HepG2 (cell line): ENCODE measurements at regions not wholly inside any gene's neighbourhood (a gene's known extent, or its start where the extent isn't known, plus 50 kb on each side); places are given as distances from the start of the nearest gene placed in this dataset.
A peak's percentile ranks its signal among the peaks of the same experiment; 100 is the strongest.

Source experiments
- ATAC-seq: fragments of 200-7000 bp; cut with Tn5 transposase; 3 replicates; pipeline ENCODE4 v1.9.1; 2020; ENCODE audit warnings: mild to moderate bottlenecking, moderate library complexity
- BruUV-seq: library from RNA; stranded (reverse); fragments of 400-500 nt; replicated peaks from 2 replicates; lab custom pipeline; 2021; lab: Mats Ljungman, UMichigan
- CTCF ChIA-PET: fragments of 300-600 bp; formaldehyde crosslinking; extraction: SDS; loops from one replicate; lab custom pipeline; 2021; ENCODE audit warnings: low total read pairs, inconsistent platforms, low intra/inter-chr PET ratio; lab: Yijun Ruan, JAX
- POLR2A ChIA-PET: fragments of 350-600 bp; sonication (Branson Sonifier 250); formaldehyde crosslinking; loops from one replicate; lab custom pipeline; 2020; ENCODE audit warnings: antibody characterized with exemption, inconsistent platforms; lab: Yijun Ruan, JAX
- DNase-seq: peaks from one replicate; pipeline ENCODE4 v3.0.0-alpha.2; 2015; ENCODE audit warnings: low spot score
- FAIRE-seq: peaks from 3 replicates; lab custom pipeline; 2011; peaks lifted over from hg19 to GRCh38; lab: Jason Lieb, UNC
- H2AFZ ChIP-seq: one replicate; pipeline ENCODE4 v1.6.1; 2011; ENCODE audit warnings: low read length, inconsistent platforms
- H3K27ac ChIP-seq: fragments of 300-600 bp; 3 replicates; pipeline ENCODE4 v1.8.0; 2011; ENCODE audit warnings: mixed run types, mild to moderate bottlenecking, mixed read lengths, low read length, inconsistent platforms; ENCODE audit not compliant: insufficient read depth; ENCODE audit errors: extremely low read length
- H3K27me3 ChIP-seq, 2 experiments: fragments of 200-600 bp in 1 of 2; 2 replicates in 1 of 2; 3 replicates in 1 of 2; pipeline versions ENCODE4 v1.6.0 to v1.8.0; 2011; ENCODE audit warnings: low read length in 2 of 2, mild to moderate bottlenecking in 2 of 2, moderate library complexity in 2 of 2, inconsistent platforms in 1 of 2; ENCODE audit not compliant: insufficient read depth in 2 of 2, control insufficient read depth in 1 of 2
- H3K36me3 ChIP-seq, 2 experiments: fragments of 200-600 bp in 1 of 2; replicated peaks in 1 of 2; 2 replicates in 1 of 2; 3 replicates in 1 of 2; pipeline versions ENCODE4 v1.5.1 to v1.8.0; 2011; ENCODE audit warnings: low read length in 2 of 2, inconsistent platforms in 1 of 2; ENCODE audit not compliant: insufficient read depth in 2 of 2, control insufficient read depth in 1 of 2
- H3K4me1 ChIP-seq: 2 replicates; pipeline ENCODE4 v1.5.1; 2012; ENCODE audit warnings: low read length, inconsistent platforms; ENCODE audit not compliant: insufficient read depth
- H3K4me2 ChIP-seq: 2 replicates; pipeline ENCODE4 v1.6.0; 2011; ENCODE audit warnings: low read depth, low read length, inconsistent platforms
- H3K4me3 ChIP-seq, 3 experiments: fragments of 200-600 bp in 1 of 3; sonication (generic), shearing (Covaris generic) in 1 of 3; replicated peaks in 1 of 3; 2 replicates each; pipeline ENCODE4 v1.5.1; 2011 to 2016; ENCODE audit warnings: low read length in 3 of 3, inconsistent platforms in 2 of 3, low read depth in 2 of 3, mild to moderate bottlenecking in 2 of 3, control low read depth in 1 of 3, mixed read lengths in 1 of 3; ENCODE audit not compliant: insufficient read depth in 1 of 3
- H3K79me2 ChIP-seq: one replicate; pipeline ENCODE4 v1.6.1; 2011; ENCODE audit warnings: low read length, inconsistent platforms; ENCODE audit not compliant: insufficient read depth
- H3K9ac ChIP-seq: 2 replicates; pipeline ENCODE4 v1.6.0; 2011; ENCODE audit warnings: mild to moderate bottlenecking, low read depth, low read length, inconsistent platforms; ENCODE audit not compliant: insufficient read depth
- H3K9me3 ChIP-seq: 2 replicates; pipeline ENCODE4 v1.5.1; 2012; ENCODE audit warnings: mild to moderate bottlenecking, low read length
- H4K20me1 ChIP-seq: 2 replicates; pipeline ENCODE4 v1.6.0; 2011; ENCODE audit warnings: inconsistent platforms, mild to moderate bottlenecking, low read length, moderate library complexity; ENCODE audit not compliant: insufficient read depth
- ATF7 ChIP-seq, 2 experiments: fragments of 450-650 bp in 1 of 2; sonication (generic) in 1 of 2; formaldehyde crosslinking in 1 of 2; IDR thresholded peaks; 2 replicates each; pipeline versions ENCODE4 v1.4.0 to v1.6.1; 2016 to 2020; ENCODE audit warnings: antibody characterized with exemption in 1 of 2, mild to moderate bottlenecking in 1 of 2, missing genetic modification reagents in 1 of 2
- CREB1 ChIP-seq, 2 experiments: fragments of 450-650 bp in 1 of 2; IDR thresholded peaks; 2 replicates each; pipeline ENCODE4 v1.6.1; 2016 to 2017; ENCODE audit warnings: control low read depth in 1 of 2, mild to moderate bottlenecking in 1 of 2, missing compliant biosample characterization in 1 of 2, missing genetic modification characterization in 1 of 2
- ETV6 ChIP-seq: sonication (generic); formaldehyde crosslinking; conservative IDR thresholded peaks from 2 replicates; pipeline ENCODE4 v1.4.0; 2020; ENCODE audit warnings: missing genetic modification reagents
- HOXA5 ChIP-seq: sonication (generic); formaldehyde crosslinking; IDR thresholded peaks from 2 replicates; pipeline ENCODE4 v1.4.0; 2020; ENCODE audit warnings: missing genetic modification reagents
- SMAD1 ChIP-seq: sonication (generic); formaldehyde crosslinking; IDR thresholded peaks from 2 replicates; pipeline ENCODE4 v1.4.0; 2020; ENCODE audit warnings: missing genetic modification reagents, low read depth, mild to moderate bottlenecking, borderline replicate concordance
- ZNF567 ChIP-seq: sonication (generic); formaldehyde crosslinking; IDR thresholded peaks from 2 replicates; pipeline ENCODE4 v1.8.1; 2023; ENCODE audit warnings: mild to moderate bottlenecking, missing genetic modification reagents, borderline replicate concordance
- ZNF749 ChIP-seq: sonication (generic); formaldehyde crosslinking; IDR thresholded peaks from 2 replicates; pipeline ENCODE4 v1.8.0; 2022; ENCODE audit warnings: mild to moderate bottlenecking, missing genetic modification reagents, moderate library complexity, borderline replicate concordance
- WGBS: methylation state at CpG from one replicate; pipeline ENCODE4 v1.1.6; 2017; ENCODE audit warnings: low lambda C conversion rate; 5-methylcytosine and 5-hydroxymethylcytosine counted together
- in situ Hi-C: cut with HindIII; loops from 2 replicates; pipeline ENCODE4 v1.10.0; 2017; ENCODE audit warnings: low pct_unique_long_range_greater_than_20kb; ENCODE audit not compliant: extremely low pct_ligation_motif_present
- intact Hi-C: fragments of 100-400 bp; cut with micrococcal nuclease; formaldehyde crosslinking; loops from one replicate; pipeline ENCODE4 v1.10.0; 2022; ENCODE audit not compliant: unreplicated experiment
- TF ChIP-seq, protein P1 (sequence below): sonication (generic); formaldehyde crosslinking; IDR thresholded peaks from 2 replicates; pipeline ENCODE4 v1.8.1; 2023; ENCODE audit warnings: mild to moderate bottlenecking, moderate library complexity, missing genetic modification reagents

DNA sequence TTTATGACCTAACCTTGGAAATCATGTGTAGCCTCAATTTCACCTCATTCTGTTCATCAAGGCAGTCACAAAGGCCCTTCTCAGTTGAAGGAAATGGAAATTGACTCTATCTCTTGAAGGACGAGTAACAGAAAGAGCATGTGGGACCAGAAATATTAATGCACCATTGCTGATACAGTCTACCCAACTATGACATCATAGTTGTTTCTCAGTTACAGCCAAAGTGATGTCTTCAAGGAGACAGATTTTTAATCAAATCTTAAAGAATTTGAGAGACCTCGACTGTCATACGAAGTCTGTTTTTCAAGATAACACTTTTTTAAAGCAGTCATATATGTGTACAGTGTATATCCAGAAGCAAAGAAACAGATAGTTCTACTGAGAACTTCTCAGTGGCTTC, 335.7 kb upstream of the PHF14 start:
- intact Hi-C loops (loop anchor here (1.0 to 5.0 kb wide), 2 partner anchors 251 to 704 kb away; no protein-coding TSS in a partner anchor), in situ Hi-C loops (no loop called here)
- TF ChIP-seq CREB1 (IDR thresholded peaks at IDR 0.05) (peak; percentile 49; the same call in 1 of the 2 replicates), CREB1 (CRISPR knock-in tag; IDR thresholded peaks at IDR 0.05) (no peak), SMAD1 (CRISPR knock-in tag) (no peak), ATF7 (IDR thresholded peaks at IDR 0.05) (peak; percentile 81), ATF7 (CRISPR knock-in tag; IDR thresholded peaks at IDR 0.05) (no peak)
- ATAC-seq (no peak), DNase-seq (no peak), FAIRE-seq (no peak)
- no peaks in the 10 kb centered on the region for H3K36me3 ChIP-seq
- H3K79me2 ChIP-seq: no peaks in the 10 kb centered on the region
- H3K27ac ChIP-seq: no peak overlapping the region
- no peaks in the 10 kb centered on the region for H4K20me1 ChIP-seq
- H2AFZ ChIP-seq: no peak overlapping the region
- BruUV-seq: no TSS peak
- CTCF ChIA-PET: no interaction called here
- H3K4me1 ChIP-seq: no peaks in the 10 kb centered on the region
- no peak overlapping the region for H3K9ac ChIP-seq
- 5% methylated on average over 3 of the region's 3 CpGs for WGBS
- no peaks in the 10 kb centered on the region for H3K27me3 ChIP-seq
- no peak overlapping the region for H3K4me2 ChIP-seq
- H3K4me3 ChIP-seq: no peak overlapping the region
- POLR2A ChIA-PET: no interaction called here
- no peaks in the 10 kb centered on the region for H3K9me3 ChIP-seq

DNA sequence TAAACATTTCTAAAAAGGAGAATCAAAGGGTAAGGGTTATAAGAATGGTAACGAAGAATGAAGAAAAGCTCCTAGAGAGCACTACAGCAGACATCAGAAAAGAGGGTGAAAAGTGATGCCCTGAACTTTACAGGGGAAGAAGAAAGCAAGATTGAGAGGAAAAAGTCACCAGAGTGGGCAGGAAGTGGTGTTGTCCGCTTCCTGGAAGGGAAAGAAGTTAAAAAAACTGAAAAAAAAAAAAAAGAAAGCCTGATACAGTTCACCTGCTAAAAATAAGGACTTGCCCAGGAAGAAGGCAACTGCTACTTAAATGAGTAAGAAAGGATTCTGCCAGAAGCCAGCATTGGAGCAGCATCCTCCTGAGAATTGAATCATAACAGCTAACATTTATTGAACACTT, 330.1 kb upstream of the PHF14 start:
- ATAC-seq: no peak
- Histone ChIP-seq H4K20me1 (no peaks in the 10 kb centered on the region), H3K36me3 (no peaks in the 10 kb centered on the region), H3K4me3 (no peak overlapping the region), H3K9me3 (no peaks in the 10 kb centered on the region), H3K4me1 (no peaks in the 10 kb centered on the region), H3K79me2 (no peaks in the 10 kb centered on the region), H3K4me2 (no peak overlapping the region), H3K9ac (no peak overlapping the region), H3K27ac (no peak overlapping the region), H2AFZ (no peak overlapping the region), H3K27me3 (no peaks in the 10 kb centered on the region)
- DNase-seq: no peak
- no TSS peak for BruUV-seq
- ChIA-PET CTCF (no interaction called here), POLR2A (no interaction called here)
- TF ChIP-seq HOXA5 (CRISPR knock-in tag) (no peak), ZNF749 (CRISPR knock-in tag) (no peak), ETV6 (CRISPR knock-in tag) (no peak), ZNF567 (CRISPR knock-in tag) (no peak)
- TF ChIP-seq, protein P1, sequence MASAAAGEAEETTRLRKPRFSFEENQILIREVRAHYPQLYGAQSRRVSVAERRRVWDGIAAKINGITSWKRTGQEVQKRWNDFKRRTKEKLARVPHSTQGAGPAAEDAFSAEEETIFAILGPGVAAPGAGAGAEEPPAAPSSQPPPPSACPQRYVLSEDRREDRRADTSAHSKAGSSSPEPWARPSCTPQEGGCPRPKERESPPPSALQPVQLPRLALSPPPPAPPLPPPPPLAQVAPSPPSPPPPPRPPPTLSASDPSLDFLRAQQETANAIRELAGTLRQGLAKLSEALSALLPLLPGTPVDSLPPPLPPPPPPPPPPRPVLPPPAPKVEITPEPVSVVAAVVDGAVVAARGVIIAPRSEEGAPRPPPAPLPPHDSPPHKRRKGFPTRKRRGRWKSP (CRISPR knock-in tag): no peak
- intact Hi-C loops (no loop called here), in situ Hi-C loops (no loop called here)
- WGBS: 0% methylated on average over 2 of the region's 2 CpGs
- FAIRE-seq: no peak
